ENCODE measurements at regions not wholly inside any gene's neighbourhood (a gene's known extent, or its start where the extent isn't known, plus 50 kb on each side); places are given as distances from the start of the nearest gene placed in this dataset.

GRCh38 chr18:24656050-24656449, 195.6 kb downstream of the HRH4 start:
- no peak for TF ChIP-seq CTCF (IDR thresholded peaks at IDR 0.05)
- no peak for TF ChIP-seq POLR2A (IDR thresholded peaks at IDR 0.05)

All from testis (tissue), 2 donors.